IMR-90 (cell line): ENCODE measurements at regions not wholly inside any gene's neighbourhood (a gene's known extent, or its start where the extent isn't known, plus 50 kb on each side); places are given as distances from the start of the nearest gene placed in this dataset.

Experiments used
- ATAC-seq: fragments of 200-7000 bp; cut with Tn5 transposase; 2 replicates; pipeline ENCODE4 v1.9.1; 2020; ENCODE audit warnings: low read depth, mild to moderate bottlenecking, moderate library complexity
- BruUV-seq: library from RNA; stranded (reverse); fragments of 400-500 nt; replicated peaks from 2 replicates; lab custom pipeline; 2021; lab: Mats Ljungman, UMichigan
- CTCF ChIA-PET: fragments of 300-600 bp; formaldehyde crosslinking; extraction: SDS; loops from one replicate; lab custom pipeline; 2021; ENCODE audit warnings: antibody characterized with exemption; lab: Yijun Ruan, JAX
- POLR2A ChIA-PET: fragments of 300-600 bp; sonication (Branson Sonifier 250); formaldehyde crosslinking; loops from one replicate; lab custom pipeline; 2022; ENCODE audit warnings: antibody characterized with exemption; ENCODE audit not compliant: unreplicated experiment; lab: Charles Lee
- DNase-seq: peaks from one replicate; pipeline ENCODE4 v3.0.0; 2013
- H2AFZ ChIP-seq: replicated peaks from 2 replicates; pipeline ENCODE3; 2013; ENCODE audit warnings: low read length, mild to moderate bottlenecking; ENCODE audit not compliant: poor library complexity
- H2AK5ac ChIP-seq: 2 replicates; pipeline ENCODE4 v1.6.1; 2013; ENCODE audit warnings: low read depth, low read length, inconsistent platforms
- H2AK9ac ChIP-seq: replicated peaks from 2 replicates; pipeline ENCODE3; 2013; ENCODE audit warnings: mild to moderate bottlenecking, low read depth, low read length, moderate library complexity; ENCODE audit not compliant: poor library complexity
- H2BK120ac ChIP-seq: 2 replicates; pipeline ENCODE4 v1.6.1; 2013; ENCODE audit warnings: low read depth, low read length, inconsistent platforms
- H2BK15ac ChIP-seq: 3 replicates; pipeline ENCODE4 v1.6.1; 2013; ENCODE audit warnings: low read depth, low read length, inconsistent platforms
- H2BK20ac ChIP-seq: 2 replicates; pipeline ENCODE4 v1.6.1; 2013; ENCODE audit warnings: low read depth, mild to moderate bottlenecking, inconsistent platforms, low read length, moderate library complexity
- H2BK5ac ChIP-seq: 2 replicates; pipeline ENCODE4 v1.6.1; 2013; ENCODE audit warnings: mild to moderate bottlenecking, low read depth, low read length, inconsistent platforms; ENCODE audit not compliant: poor library complexity, severe bottlenecking
- H3K14ac ChIP-seq: replicated peaks from 2 replicates; pipeline ENCODE4 v1.6.1; 2013; ENCODE audit warnings: low read depth, low read length, inconsistent platforms
- H3K18ac ChIP-seq: 2 replicates; pipeline ENCODE4 v1.6.1; 2013; ENCODE audit warnings: low read depth, low read length, control low read depth
- H3K23ac ChIP-seq: 2 replicates; pipeline ENCODE4 v1.6.1; 2013; ENCODE audit warnings: low read depth, low read length, inconsistent platforms
- H3K27ac ChIP-seq: 2 replicates; pipeline ENCODE4 v1.5.1; 2013; ENCODE audit warnings: mild to moderate bottlenecking, control low read depth, low read length; ENCODE audit not compliant: insufficient read depth
- H3K27me3 ChIP-seq: 2 replicates; pipeline ENCODE4 v1.6.1; 2013; ENCODE audit warnings: low read length; ENCODE audit not compliant: control insufficient read depth, insufficient read depth
- H3K36me3 ChIP-seq: 2 replicates; pipeline ENCODE4 v1.6.1; 2013; ENCODE audit warnings: low read length, mixed read lengths; ENCODE audit not compliant: control insufficient read depth, insufficient read depth
- H3K4ac ChIP-seq: 2 replicates; pipeline ENCODE4 v1.6.1; 2013; ENCODE audit warnings: low read depth, low read length, inconsistent platforms
- H3K4me1 ChIP-seq: 2 replicates; pipeline ENCODE4 v1.6.1; 2013; ENCODE audit warnings: low read length, mixed read lengths; ENCODE audit not compliant: control insufficient read depth, insufficient read depth
- H3K4me2 ChIP-seq: 2 replicates; pipeline ENCODE4 v1.6.1; 2013; ENCODE audit warnings: low read depth, mild to moderate bottlenecking, control low read depth, low read length, moderate library complexity
- H3K4me3 ChIP-seq: 2 replicates; pipeline ENCODE4 v1.5.1; 2013; ENCODE audit warnings: low read depth, mild to moderate bottlenecking, control low read depth, low read length, moderate library complexity; ENCODE audit not compliant: insufficient read depth
- H3K56ac ChIP-seq: 2 replicates; pipeline ENCODE4 v1.6.1; 2013; ENCODE audit warnings: low read length, inconsistent platforms; ENCODE audit not compliant: insufficient read depth; ENCODE audit errors: extremely low read depth
- H3K79me1 ChIP-seq, 2 experiments: 2 replicates each; pipeline ENCODE4 v1.6.1; 2013; ENCODE audit warnings: low read length in 2 of 2, inconsistent platforms in 1 of 2, low read depth in 1 of 2
- H3K9ac ChIP-seq: 2 replicates; pipeline ENCODE4 v1.6.1; 2013; ENCODE audit warnings: low read depth, low read length, control low read depth
- H3K9me1 ChIP-seq: 2 replicates; pipeline ENCODE4 v1.6.1; 2013; ENCODE audit warnings: low read length, inconsistent platforms; ENCODE audit not compliant: insufficient read depth
- H3K9me3 ChIP-seq: 2 replicates; pipeline ENCODE4 v1.6.1; 2013; ENCODE audit warnings: low read length; ENCODE audit not compliant: control insufficient read depth, insufficient read depth
- H4K20me1 ChIP-seq: 2 replicates; pipeline ENCODE4 v1.6.1; 2013; ENCODE audit warnings: low read length, inconsistent platforms; ENCODE audit not compliant: insufficient read depth
- H4K5ac ChIP-seq: 2 replicates; pipeline ENCODE4 v1.6.1; 2013; ENCODE audit warnings: mild to moderate bottlenecking, low read depth, low read length, control low read depth
- H4K8ac ChIP-seq, 2 experiments: 2 replicates each; pipeline ENCODE4 v1.6.1; 2013; ENCODE audit warnings: low read depth in 2 of 2, low read length in 2 of 2, control low read depth in 1 of 2, inconsistent platforms in 1 of 2
- H4K91ac ChIP-seq: 2 replicates; pipeline ENCODE4 v1.6.1; 2013; ENCODE audit warnings: low read depth, low read length, inconsistent platforms; ENCODE audit not compliant: insufficient read depth
- BHLHE40 ChIP-seq: fragments of 150-350 bp; IDR thresholded peaks from 2 replicates; pipeline ENCODE4 v1.6.1; 2016; ENCODE audit warnings: mild to moderate bottlenecking, low read depth, low read length
- CEBPB ChIP-seq: IDR thresholded peaks from 2 replicates; pipeline ENCODE4 v1.6.1; 2012; ENCODE audit warnings: low read depth, low read length, improper control_type of control experiment
- CHD1 ChIP-seq: IDR thresholded peaks from 2 replicates; pipeline ENCODE4 v1.6.1; 2012; ENCODE audit warnings: low read depth, low read length, improper control_type of control experiment
- FOS ChIP-seq: fragments of 150-350 bp; IDR thresholded peaks from 2 replicates; pipeline ENCODE4 v1.6.1; 2016; ENCODE audit warnings: low read depth, low read length
- MAFK ChIP-seq: IDR thresholded peaks from 2 replicates; pipeline ENCODE4 v1.6.1; 2012; ENCODE audit warnings: low read depth, low read length, improper control_type of control experiment
- MAZ ChIP-seq: IDR thresholded peaks from 2 replicates; pipeline ENCODE4 v1.6.1; 2012; ENCODE audit warnings: low read depth, mild to moderate bottlenecking, low read length, improper control_type of control experiment, moderate library complexity, borderline replicate concordance
- MXI1 ChIP-seq: IDR thresholded peaks from 2 replicates; pipeline ENCODE4 v1.6.1; 2012; ENCODE audit warnings: low read depth, mild to moderate bottlenecking, low read length, moderate library complexity, borderline replicate concordance
- NFE2L2 ChIP-seq: fragments of 150-350 bp; IDR thresholded peaks from 2 replicates; pipeline ENCODE4 v1.6.1; 2016; ENCODE audit warnings: low read depth, mild to moderate bottlenecking, low read length
- POLR2A ChIP-seq: IDR thresholded peaks from 2 replicates; pipeline ENCODE4 v1.6.1; 2012; ENCODE audit warnings: mild to moderate bottlenecking, low read depth, low read length
- RAD21 ChIP-seq: IDR thresholded peaks from 2 replicates; pipeline ENCODE4 v1.6.1; 2012; ENCODE audit warnings: low read length, improper control_type of control experiment
- RCOR1 ChIP-seq: IDR thresholded peaks from 2 replicates; pipeline ENCODE4 v1.6.1; 2012; ENCODE audit warnings: mild to moderate bottlenecking, low read length, improper control_type of control experiment; ENCODE audit not compliant: insufficient replicate concordance
- RFX5 ChIP-seq: IDR thresholded peaks from 2 replicates; pipeline ENCODE4 v1.8.0; 2012; ENCODE audit warnings: low read depth, mild to moderate bottlenecking, low read length, moderate library complexity
- SMC3 ChIP-seq: fragments of 150-350 bp; IDR thresholded peaks from 2 replicates; pipeline ENCODE4 v1.6.1; 2016; ENCODE audit warnings: low read depth, mild to moderate bottlenecking, antibody characterized with exemption, low read length, moderate library complexity
- WGBS, 2 experiments: methylation state at CpG; one replicate each; pipeline versions ENCODE4 v1.1.5 to v1.1.7; 2013; ENCODE audit warnings: missing lambda C conversion rate in 2 of 2; ENCODE audit not compliant: insufficient read length in 1 of 2; ENCODE audit errors: extremely low coverage in 2 of 2; 5-methylcytosine and 5-hydroxymethylcytosine counted together
- dilution Hi-C: fragments of 300-500 bp; cut with HindIII; formaldehyde crosslinking; loops from one replicate; pipeline ENCODE4 v1.14.3; 2018; ENCODE audit warnings: low sequenced_read_pairs; ENCODE audit not compliant: unreplicated experiment
- in situ Hi-C: fragments of 300-500 bp; cut with MboI; formaldehyde crosslinking; loops from 3 replicates; pipeline ENCODE4 v1.14.3; 2019; ENCODE audit warnings: low sequenced_read_pairs, inconsistent platforms, mixed read lengths
- intact Hi-C: fragments of 100-400 bp; cut with micrococcal nuclease; formaldehyde crosslinking; loops from 2 replicates; pipeline ENCODE4 v1.10.0; 2022
- TF ChIP-seq, protein P1 (sequence below): conservative IDR thresholded peaks from 2 replicates; pipeline ENCODE4 v1.5.1; 2012; ENCODE audit warnings: mild to moderate bottlenecking, low read depth, low read length, improper control_type of control experiment
- TF ChIP-seq, protein P2 (sequence below): fragments of 150-350 bp; IDR thresholded peaks from 2 replicates; pipeline ENCODE4 v1.6.1; 2017; ENCODE audit warnings: mild to moderate bottlenecking, antibody characterized with exemption, low read length, low read depth
- TF ChIP-seq, protein P3 (sequence below): fragments of 150-350 bp; IDR thresholded peaks from 2 replicates; pipeline ENCODE4 v1.6.1; 2016; ENCODE audit warnings: low read depth, mild to moderate bottlenecking, low read length, moderate library complexity, borderline replicate concordance

DNA sequence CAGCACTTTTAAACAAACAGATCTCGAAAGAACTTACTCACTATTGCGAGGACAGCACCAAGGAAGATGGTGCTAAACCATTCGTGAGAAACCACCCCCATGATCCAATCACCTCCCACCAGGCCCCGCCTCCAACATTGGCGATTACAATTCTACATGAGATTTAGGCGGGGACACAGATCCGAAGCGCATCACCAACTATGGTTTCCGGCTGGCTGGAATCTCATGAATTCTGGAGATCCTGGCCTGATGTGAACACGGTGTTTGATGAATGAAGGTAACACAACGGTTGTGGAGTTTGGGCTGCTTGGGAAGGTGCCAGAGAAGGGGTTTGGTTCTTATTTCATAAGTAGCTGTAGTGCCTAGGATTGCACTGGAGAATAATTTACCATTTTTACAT, 216.7 kb downstream of the EMX2 start:
- Histone ChIP-seq H3K9me1 (no peaks in the 10 kb centered on the region), H2BK120ac (no peak overlapping the region), H2BK20ac (no peak overlapping the region), H3K27ac (no peak overlapping the region), H2AK9ac (no peak overlapping the region), H3K18ac (no peak overlapping the region), H2AK5ac (no peak overlapping the region), H3K9me3 (peaks cover 26% of the 10 kb centered on the region), H3K79me1 (no peaks in the 10 kb centered on the region), H3K4me1 (no peaks in the 10 kb centered on the region), H2BK15ac (no peak overlapping the region), H3K23ac (no peak overlapping the region), H3K14ac (no peak overlapping the region), H4K5ac (no peak overlapping the region), H2BK5ac (no peak overlapping the region), H4K91ac (no peak overlapping the region), H3K36me3 (no peaks in the 10 kb centered on the region), H3K27me3 (no peaks in the 10 kb centered on the region), H4K8ac (no peak overlapping the region), H4K20me1 (no peaks in the 10 kb centered on the region), H2AFZ (no peak overlapping the region), H3K4ac (no peak overlapping the region), H3K4me2 (no peak overlapping the region), H3K56ac (no peak overlapping the region), H3K9ac (no peak overlapping the region), H3K4me3 (no peak overlapping the region)
- ChIA-PET POLR2A (no interaction called here), CTCF (no interaction called here)
- WGBS, 2 experiments: 78% methylated on average over 7 of the region's 11 CpGs; no CpG with 5 or more reads in 1 of the 2 experiments
- TF ChIP-seq POLR2A (no peak), MAFK (no peak), CEBPB (no peak), RAD21 (no peak), MXI1 (no peak), RFX5 (no peak), MAZ (no peak), SMC3 (no peak), FOS (no peak), NFE2L2 (no peak), RCOR1 (no peak), CHD1 (no peak), BHLHE40 (no peak)
- TF ChIP-seq, protein P1, sequence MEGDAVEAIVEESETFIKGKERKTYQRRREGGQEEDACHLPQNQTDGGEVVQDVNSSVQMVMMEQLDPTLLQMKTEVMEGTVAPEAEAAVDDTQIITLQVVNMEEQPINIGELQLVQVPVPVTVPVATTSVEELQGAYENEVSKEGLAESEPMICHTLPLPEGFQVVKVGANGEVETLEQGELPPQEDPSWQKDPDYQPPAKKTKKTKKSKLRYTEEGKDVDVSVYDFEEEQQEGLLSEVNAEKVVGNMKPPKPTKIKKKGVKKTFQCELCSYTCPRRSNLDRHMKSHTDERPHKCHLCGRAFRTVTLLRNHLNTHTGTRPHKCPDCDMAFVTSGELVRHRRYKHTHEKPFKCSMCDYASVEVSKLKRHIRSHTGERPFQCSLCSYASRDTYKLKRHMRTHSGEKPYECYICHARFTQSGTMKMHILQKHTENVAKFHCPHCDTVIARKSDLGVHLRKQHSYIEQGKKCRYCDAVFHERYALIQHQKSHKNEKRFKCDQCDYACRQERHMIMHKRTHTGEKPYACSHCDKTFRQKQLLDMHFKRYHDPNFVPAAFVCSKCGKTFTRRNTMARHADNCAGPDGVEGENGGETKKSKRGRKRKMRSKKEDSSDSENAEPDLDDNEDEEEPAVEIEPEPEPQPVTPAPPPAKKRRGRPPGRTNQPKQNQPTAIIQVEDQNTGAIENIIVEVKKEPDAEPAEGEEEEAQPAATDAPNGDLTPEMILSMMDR: no peak
- TF ChIP-seq, protein P2, sequence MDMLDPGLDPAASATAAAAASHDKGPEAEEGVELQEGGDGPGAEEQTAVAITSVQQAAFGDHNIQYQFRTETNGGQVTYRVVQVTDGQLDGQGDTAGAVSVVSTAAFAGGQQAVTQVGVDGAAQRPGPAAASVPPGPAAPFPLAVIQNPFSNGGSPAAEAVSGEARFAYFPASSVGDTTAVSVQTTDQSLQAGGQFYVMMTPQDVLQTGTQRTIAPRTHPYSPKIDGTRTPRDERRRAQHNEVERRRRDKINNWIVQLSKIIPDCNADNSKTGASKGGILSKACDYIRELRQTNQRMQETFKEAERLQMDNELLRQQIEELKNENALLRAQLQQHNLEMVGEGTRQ: no peak
- TF ChIP-seq, protein P3, sequence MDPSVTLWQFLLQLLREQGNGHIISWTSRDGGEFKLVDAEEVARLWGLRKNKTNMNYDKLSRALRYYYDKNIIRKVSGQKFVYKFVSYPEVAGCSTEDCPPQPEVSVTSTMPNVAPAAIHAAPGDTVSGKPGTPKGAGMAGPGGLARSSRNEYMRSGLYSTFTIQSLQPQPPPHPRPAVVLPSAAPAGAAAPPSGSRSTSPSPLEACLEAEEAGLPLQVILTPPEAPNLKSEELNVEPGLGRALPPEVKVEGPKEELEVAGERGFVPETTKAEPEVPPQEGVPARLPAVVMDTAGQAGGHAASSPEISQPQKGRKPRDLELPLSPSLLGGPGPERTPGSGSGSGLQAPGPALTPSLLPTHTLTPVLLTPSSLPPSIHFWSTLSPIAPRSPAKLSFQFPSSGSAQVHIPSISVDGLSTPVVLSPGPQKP: no peak
- in situ Hi-C loops: no loop called here
- BruUV-seq: no TSS peak
- dilution Hi-C loops: no loop called here
- intact Hi-C loops: no loop called here
- DNase-seq: no peak
- ATAC-seq: no peak
